ENCODE measurements at regions not wholly inside any gene's neighbourhood (a gene's known extent, or its start where the extent isn't known, plus 50 kb on each side); places are given as distances from the start of the nearest gene placed in this dataset.
"Not testable (repeated sequence)": the region's sequence is repeated elsewhere in the genome, so short reads cannot be mapped to it uniquely, and the experiment has no call there.

GRCh38 chr17:71803656-71804284, 317.1 kb upstream of the SOX9 start:
- no peak overlapping the region for H3K4me3 ChIP-seq (ENCODE audit: low read depth, low read length)
- ChIA-PET POLR2A (no interaction called here), CTCF (no interaction called here)
- DNase-seq (ENCODE audit: low read depth, low spot score) = no peak
- H3K27me3 ChIP-seq (ENCODE audit: control insufficient read depth, insufficient read depth, low read length) = peaks cover 3% of the 10 kb centered on the region
- no peak for TF ChIP-seq CTCF (IDR thresholded peaks at IDR 0.05; ENCODE audit: low read depth, low read length)
- H3K9me3 ChIP-seq (ENCODE audit: control insufficient read depth, insufficient read depth, low read length) = no peaks in the 10 kb centered on the region
- no peak overlapping the region for H3K27ac ChIP-seq (ENCODE audit: low read depth, low read length)

GRCh38 chr17:71809537-71809936, 311.3 kb upstream of the SOX9 start:
- POLR2A ChIA-PET = no interaction called here
- CTCF ChIA-PET = no interaction called here
- no peak for TF ChIP-seq CTCF (IDR thresholded peaks at IDR 0.05; ENCODE audit: low read depth, low read length)
- no peaks in the 10 kb centered on the region for H3K9me3 ChIP-seq (ENCODE audit: control insufficient read depth, insufficient read depth, low read length)
- H3K27me3 ChIP-seq (ENCODE audit: control insufficient read depth, insufficient read depth, low read length) = peaks cover 3% of the 10 kb centered on the region
- H3K27ac ChIP-seq (ENCODE audit: low read depth, low read length) = no peak overlapping the region
- DNase-seq (ENCODE audit: low read depth, low spot score) = no peak
- H3K4me3 ChIP-seq (ENCODE audit: low read depth, low read length) = no peak overlapping the region

GRCh38 chr17:71813861-71814260, 307.0 kb upstream of the SOX9 start:
- CTCF ChIA-PET; H3K9me3 ChIP-seq (ENCODE audit: control insufficient read depth, insufficient read depth, low read length); H3K4me3 ChIP-seq (ENCODE audit: low read depth, low read length); POLR2A ChIA-PET; H3K27me3 ChIP-seq (ENCODE audit: control insufficient read depth, insufficient read depth, low read length); DNase-seq (ENCODE audit: low read depth, low spot score); H3K27ac ChIP-seq (ENCODE audit: low read depth, low read length): not testable (repeated sequence)

GRCh38 chr17:71821511-71821910, 299.3 kb upstream of the SOX9 start:
- ChIA-PET POLR2A (no interaction called here), CTCF (no interaction called here)
- DNase-seq (ENCODE audit: low read depth, low spot score) = no peak
- H3K27ac ChIP-seq (ENCODE audit: low read depth, low read length) = no peak overlapping the region
- no peaks in the 10 kb centered on the region for H3K9me3 ChIP-seq (ENCODE audit: control insufficient read depth, insufficient read depth, low read length)
- TF ChIP-seq CTCF (IDR thresholded peaks at IDR 0.05; ENCODE audit: low read depth, low read length) = no peak
- H3K4me3 ChIP-seq (ENCODE audit: low read depth, low read length) = no peak overlapping the region
- H3K27me3 ChIP-seq (ENCODE audit: control insufficient read depth, insufficient read depth, low read length) = no peaks in the 10 kb centered on the region

- TF ChIP-seq CTCF (IDR thresholded peaks at IDR 0.05; ENCODE audit: low read depth, low read length) = no peak
- Histone ChIP-seq H3K4me3 (ENCODE audit: low read depth, low read length) (no peak overlapping the region), H3K9me3 (ENCODE audit: control insufficient read depth, insufficient read depth, low read length) (no peaks in the 10 kb centered on the region), H3K27me3 (ENCODE audit: control insufficient read depth, insufficient read depth, low read length) (peaks cover 2% of the 10 kb centered on the region), H3K27ac (ENCODE audit: low read depth, low read length) (no peak overlapping the region)
- DNase-seq (ENCODE audit: low read depth, low spot score) = no peak
- ChIA-PET CTCF (no interaction called here), POLR2A (interaction anchor here (0.6 kb wide), 1 partner anchor 751 kb away, joined by 7 read pairs; no protein-coding TSS in a partner anchor)
Observed at GRCh38 chr17:71824671-71825070, 296.1 kb upstream of the SOX9 start.

GRCh38 chr17:71825687-71826086, 295.1 kb upstream of the SOX9 start:
- no peak for TF ChIP-seq CTCF (IDR thresholded peaks at IDR 0.05; ENCODE audit: low read depth, low read length)
- CTCF ChIA-PET = no interaction called here
- no peaks in the 10 kb centered on the region for H3K9me3 ChIP-seq (ENCODE audit: control insufficient read depth, insufficient read depth, low read length)
- H3K4me3 ChIP-seq (ENCODE audit: low read depth, low read length) = no peak overlapping the region
- DNase-seq (ENCODE audit: low read depth, low spot score) = no peak
- H3K27ac ChIP-seq (ENCODE audit: low read depth, low read length) = no peak overlapping the region
- H3K27me3 ChIP-seq (ENCODE audit: control insufficient read depth, insufficient read depth, low read length) = peaks cover 2% of the 10 kb centered on the region
- POLR2A ChIA-PET = no interaction called here

All from AG04450 (cell line).